Activated naive CD8-positive, alpha-beta T cell treated with anti-CD3 and anti-CD28 coated beads for 36 hours (primary cell): ENCODE measurements at regions not wholly inside any gene's neighbourhood (a gene's known extent, or its start where the extent isn't known, plus 50 kb on each side); places are given as distances from the start of the nearest gene placed in this dataset.

ENCODE experiments used
- DNase-seq: peaks from one replicate; pipeline ENCODE4 v3.0.0; 2021
- H3K27ac Mint-ChIP-seq: one replicate; pipeline ENCODE4 v1.8.0; 2022; ENCODE audit warnings: mild to moderate bottlenecking, moderate library complexity, mixed read lengths
- H3K27me3 Mint-ChIP-seq: one replicate; pipeline ENCODE4 v1.8.0; 2022; ENCODE audit warnings: mild to moderate bottlenecking, mixed read lengths
- H3K36me3 Mint-ChIP-seq: one replicate; pipeline ENCODE4 v1.8.0; 2021; ENCODE audit warnings: mild to moderate bottlenecking, mixed read lengths
- H3K4me1 Mint-ChIP-seq: one replicate; pipeline ENCODE4 v1.8.0; 2021; ENCODE audit warnings: mixed read lengths
- H3K4me3 Mint-ChIP-seq: one replicate; pipeline ENCODE4 v1.8.0; 2022; ENCODE audit warnings: mild to moderate bottlenecking, moderate library complexity, mixed read lengths
- H3K9me3 Mint-ChIP-seq: one replicate; pipeline ENCODE4 v1.8.0; 2022; ENCODE audit warnings: mixed read lengths

DNA sequence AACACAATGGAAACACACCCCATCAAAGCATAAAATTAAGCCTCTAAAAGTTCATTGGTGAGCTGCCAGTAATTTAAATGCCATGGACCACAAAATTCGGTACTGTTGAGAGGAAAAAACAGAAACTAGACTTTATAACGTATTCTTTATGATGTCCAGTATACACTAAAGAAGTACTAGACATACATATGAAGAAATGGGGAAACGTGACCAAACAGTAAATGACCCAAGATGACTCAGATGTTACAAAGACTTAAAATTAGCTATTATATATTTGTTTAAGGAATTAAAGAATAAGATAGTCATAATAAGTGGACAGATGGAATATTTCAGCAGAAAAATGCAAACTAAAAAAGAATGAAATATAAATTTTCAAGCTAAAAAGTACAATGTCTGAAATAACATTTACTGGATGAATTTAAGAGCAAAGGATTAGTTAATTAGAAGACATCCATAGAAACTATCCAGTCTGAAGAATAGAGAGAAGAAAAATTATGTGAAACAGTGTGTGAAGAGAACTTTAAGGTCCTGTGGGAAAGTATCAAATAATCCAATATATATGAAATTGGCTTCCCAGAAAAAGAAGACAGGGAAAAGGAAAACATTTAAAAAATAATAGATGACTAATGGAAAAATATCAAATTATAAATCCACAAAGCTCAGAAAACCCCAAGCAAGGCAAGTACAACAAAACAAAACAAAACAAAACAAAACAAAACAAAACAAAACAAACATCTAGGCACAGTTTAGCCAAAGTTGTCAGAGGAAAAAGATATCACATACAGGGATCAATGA is 69.4 kb downstream of the SAMD9 start:
- Mint-ChIP-seq H3K36me3 (no peaks in the 10 kb centered on the region), H3K4me1 (peaks cover 8% of the 10 kb centered on the region), H3K4me3 (no peak overlapping the region), H3K27me3 (peaks cover 13% of the 10 kb centered on the region), H3K9me3 (no peaks in the 10 kb centered on the region), H3K27ac (no peak overlapping the region)
- no peak for DNase-seq

DNA sequence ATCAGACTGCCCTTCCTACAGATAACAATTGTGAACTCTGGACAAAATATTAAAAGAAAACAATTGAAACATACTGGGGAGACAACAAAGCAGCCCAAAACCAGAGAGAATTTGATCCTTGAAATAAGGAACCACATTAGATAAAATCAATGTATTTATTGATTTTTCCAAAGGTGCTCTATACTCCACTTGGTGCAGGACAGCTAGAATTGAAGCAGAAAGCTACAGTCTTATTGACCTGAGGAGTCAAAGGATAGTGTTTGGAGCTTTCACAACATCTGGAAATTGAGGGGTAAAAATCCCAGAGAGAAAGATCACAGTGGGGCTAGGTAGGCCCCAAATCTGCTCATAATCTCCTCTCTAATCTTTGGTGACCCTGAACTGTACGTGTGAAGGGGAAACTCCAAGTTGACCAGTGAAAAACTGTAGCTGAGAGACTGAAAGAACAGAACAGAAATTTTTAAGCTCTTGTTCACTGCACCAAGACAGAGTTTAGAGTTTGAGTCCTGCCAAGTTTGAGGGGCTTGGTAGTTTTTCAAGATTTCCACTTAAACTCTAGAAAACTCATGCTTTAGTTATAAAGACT is 70.2 kb downstream of the SAMD9 start:
- Mint-ChIP-seq H3K9me3 (no peaks in the 10 kb centered on the region), H3K27ac (no peak overlapping the region), H3K36me3 (no peaks in the 10 kb centered on the region), H3K4me1 (peaks cover 8% of the 10 kb centered on the region), H3K4me3 (no peak overlapping the region), H3K27me3 (peaks cover 13% of the 10 kb centered on the region)
- DNase-seq, result no peak

DNA sequence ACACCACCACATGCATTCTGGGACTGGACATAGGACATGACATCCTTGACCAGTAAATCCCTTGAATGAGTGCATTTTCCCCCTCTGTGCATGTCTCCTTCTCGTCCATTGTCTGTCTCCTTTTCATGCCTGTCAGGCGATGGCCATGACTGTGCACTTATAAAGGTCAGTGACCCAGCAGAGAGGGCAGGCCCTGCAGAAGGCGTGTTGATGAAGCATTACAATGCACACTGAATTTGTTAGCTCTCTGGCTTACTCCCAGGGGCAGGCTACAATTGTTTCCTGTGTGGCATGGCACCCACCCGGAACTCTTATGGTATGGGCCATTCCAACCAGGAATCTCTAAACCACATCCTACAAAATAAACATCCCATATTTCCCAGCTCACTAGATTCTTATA is 71.1 kb downstream of the SAMD9 start:
- H3K27ac Mint-ChIP-seq, result no peak overlapping the region
- no peaks in the 10 kb centered on the region for H3K36me3 Mint-ChIP-seq
- no peaks in the 10 kb centered on the region for H3K9me3 Mint-ChIP-seq
- H3K4me1 Mint-ChIP-seq, result peaks cover 4% of the 10 kb centered on the region
- H3K4me3 Mint-ChIP-seq, result no peak overlapping the region
- DNase-seq, result no peak
- peaks cover 14% of the 10 kb centered on the region for H3K27me3 Mint-ChIP-seq

DNA sequence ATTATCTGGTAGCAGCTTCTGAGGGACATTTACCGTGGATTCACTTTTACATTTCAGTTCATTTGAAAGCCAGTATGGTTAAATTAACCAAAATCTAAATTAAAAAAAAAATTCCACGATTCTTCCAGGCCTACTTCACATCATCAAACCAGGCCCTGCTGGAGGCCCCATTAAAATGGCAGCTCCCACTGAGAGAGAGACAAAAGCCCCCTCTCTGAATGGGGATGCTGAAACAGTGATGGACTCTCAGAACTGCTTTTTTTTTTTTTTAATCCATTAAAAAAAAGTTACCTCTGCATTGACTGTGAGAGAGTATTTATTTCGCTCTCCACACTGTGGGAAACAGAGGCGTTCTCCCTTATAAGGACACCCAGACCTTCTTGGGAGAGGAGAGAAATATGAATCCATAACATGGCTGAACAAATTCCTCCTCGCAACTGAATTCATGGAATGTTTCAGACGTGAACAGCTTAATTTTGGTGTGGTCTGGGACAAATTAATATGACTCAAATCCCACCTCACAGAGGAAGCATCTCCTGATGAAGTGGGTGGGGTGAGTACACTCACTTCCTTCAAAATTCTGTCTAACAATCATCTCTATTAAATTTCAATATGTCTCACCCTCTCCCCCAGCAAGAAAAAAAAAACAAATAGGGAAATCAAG is 73.5 kb downstream of the SAMD9 start:
- no peak overlapping the region for H3K27ac Mint-ChIP-seq
- H3K27me3 Mint-ChIP-seq, result peaks cover 14% of the 10 kb centered on the region
- H3K9me3 Mint-ChIP-seq, result no peaks in the 10 kb centered on the region
- no peaks in the 10 kb centered on the region for H3K36me3 Mint-ChIP-seq
- H3K4me1 Mint-ChIP-seq, result peaks cover 4% of the 10 kb centered on the region
- no peak for DNase-seq
- no peak overlapping the region for H3K4me3 Mint-ChIP-seq

DNA sequence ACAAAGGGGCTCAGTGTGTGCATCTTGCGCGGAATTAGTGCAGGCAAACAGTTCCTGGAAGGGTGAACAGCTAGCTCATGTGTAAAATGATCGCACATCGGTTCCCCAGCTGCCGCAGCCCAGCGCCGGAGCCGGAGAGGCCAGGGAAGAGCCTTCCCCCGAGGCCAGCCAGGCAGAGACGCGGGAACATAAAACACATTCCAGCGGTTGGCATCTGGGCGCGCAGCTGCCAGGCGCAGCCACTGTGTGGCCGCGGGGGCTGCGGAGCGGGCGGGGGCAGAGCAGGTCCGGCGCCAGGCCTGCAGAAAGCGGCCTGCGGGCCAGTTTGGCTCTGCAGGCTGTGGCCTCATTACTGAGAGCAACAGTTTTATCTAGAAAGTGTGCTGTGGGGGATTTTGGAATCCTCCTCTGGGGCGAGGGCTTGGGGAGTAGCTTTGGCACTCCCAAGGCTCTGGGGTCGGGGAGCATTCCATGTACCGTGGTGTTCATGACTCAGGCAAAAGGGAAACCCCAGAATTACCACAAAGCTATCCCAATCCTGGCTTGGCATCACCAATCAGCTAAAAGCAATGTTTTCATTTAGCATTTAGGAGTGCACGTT is 74.3 kb downstream of the SAMD9 start:
- peaks cover 4% of the 10 kb centered on the region for H3K4me1 Mint-ChIP-seq
- no peak overlapping the region for H3K4me3 Mint-ChIP-seq
- no peak overlapping the region for H3K27ac Mint-ChIP-seq
- H3K9me3 Mint-ChIP-seq, result no peaks in the 10 kb centered on the region
- no peak for DNase-seq
- H3K27me3 Mint-ChIP-seq, result peaks cover 14% of the 10 kb centered on the region
- H3K36me3 Mint-ChIP-seq, result no peaks in the 10 kb centered on the region

DNA sequence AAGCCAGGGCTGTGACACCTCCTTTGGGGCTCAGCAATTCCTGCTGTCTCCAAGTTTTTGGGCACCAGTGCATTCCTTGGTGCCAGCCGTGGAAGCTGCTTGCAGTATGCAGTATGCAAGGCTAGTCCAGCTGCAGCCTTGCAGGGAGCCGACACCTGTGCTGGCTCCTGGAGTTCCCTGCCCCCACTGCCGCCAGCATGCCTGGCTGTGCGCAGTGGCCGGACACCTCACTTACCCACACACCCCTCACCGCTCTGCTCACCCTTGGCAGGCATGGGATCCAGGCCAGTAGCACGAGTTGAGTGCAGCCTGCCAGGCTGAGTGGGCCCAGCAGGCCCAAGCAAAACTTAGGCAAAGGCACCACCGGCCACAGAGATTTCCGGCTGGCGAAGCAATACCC is 77.4 kb downstream of the SAMD9 start:
- no peak overlapping the region for H3K27ac Mint-ChIP-seq

DNA sequence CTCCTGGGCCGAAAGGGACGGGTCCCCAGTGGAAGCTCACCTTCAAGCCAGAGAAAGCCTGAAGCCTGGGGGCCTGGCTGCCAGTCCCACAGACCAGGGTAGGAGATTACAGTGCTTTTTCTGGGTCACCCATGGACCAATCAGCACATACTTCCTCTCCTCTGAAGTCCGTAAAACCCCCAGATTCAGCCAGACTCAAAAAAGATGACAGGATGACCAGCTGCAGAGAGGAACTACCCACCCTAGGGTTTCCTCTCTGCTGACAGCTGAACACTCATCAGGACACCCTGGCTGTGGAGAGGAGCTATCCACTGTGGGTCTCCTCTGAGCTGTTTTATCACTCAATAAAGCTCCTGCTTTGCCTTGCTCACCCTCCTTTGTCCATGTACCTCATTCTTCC is 78.0 kb downstream of the SAMD9 start:
- no peak overlapping the region for H3K4me3 Mint-ChIP-seq
- H3K27ac Mint-ChIP-seq, result no peak overlapping the region
- no peak for DNase-seq

More for the DNA sequence above, 77.4 kb downstream of the SAMD9 start:
- Mint-ChIP-seq H3K9me3 (peaks cover 2% of the 10 kb centered on the region), H3K36me3 (no peaks in the 10 kb centered on the region), H3K4me3 (no peak overlapping the region), H3K27me3 (peaks cover 14% of the 10 kb centered on the region), H3K4me1 (peaks cover 24% of the 10 kb centered on the region)
- no peak for DNase-seq

DNA sequence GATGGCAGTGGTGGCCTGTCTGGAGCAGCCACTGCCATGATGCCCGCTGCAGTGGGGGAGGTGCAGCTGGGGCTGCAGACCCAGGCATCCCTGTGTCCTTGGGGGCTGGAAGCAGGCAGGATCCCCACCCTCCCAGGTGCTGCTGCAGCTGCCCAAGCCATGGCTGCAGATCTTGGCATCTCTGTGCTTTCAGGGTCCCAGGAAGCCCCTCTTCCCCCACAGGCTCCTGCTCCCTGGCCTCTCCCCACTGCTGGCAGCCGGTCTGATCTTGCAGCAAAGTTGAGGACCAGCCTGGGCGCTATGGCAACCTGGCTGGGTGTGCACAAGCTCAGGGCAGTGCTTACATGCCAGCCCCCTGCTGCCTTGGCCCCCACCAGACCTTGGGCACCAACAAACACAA is 78.5 kb downstream of the SAMD9 start:
- Mint-ChIP-seq H3K27me3 (peaks cover 10% of the 10 kb centered on the region), H3K4me1 (peaks cover 21% of the 10 kb centered on the region), H3K9me3 (peaks cover 2% of the 10 kb centered on the region), H3K27ac (no peak overlapping the region), H3K4me3 (no peak overlapping the region), H3K36me3 (no peaks in the 10 kb centered on the region)
- no peak for DNase-seq

More for the DNA sequence above, 78.0 kb downstream of the SAMD9 start:
- H3K36me3 Mint-ChIP-seq, result no peaks in the 10 kb centered on the region
- H3K9me3 Mint-ChIP-seq, result peaks cover 2% of the 10 kb centered on the region
- peaks cover 14% of the 10 kb centered on the region for H3K27me3 Mint-ChIP-seq
- peaks cover 24% of the 10 kb centered on the region for H3K4me1 Mint-ChIP-seq

DNA sequence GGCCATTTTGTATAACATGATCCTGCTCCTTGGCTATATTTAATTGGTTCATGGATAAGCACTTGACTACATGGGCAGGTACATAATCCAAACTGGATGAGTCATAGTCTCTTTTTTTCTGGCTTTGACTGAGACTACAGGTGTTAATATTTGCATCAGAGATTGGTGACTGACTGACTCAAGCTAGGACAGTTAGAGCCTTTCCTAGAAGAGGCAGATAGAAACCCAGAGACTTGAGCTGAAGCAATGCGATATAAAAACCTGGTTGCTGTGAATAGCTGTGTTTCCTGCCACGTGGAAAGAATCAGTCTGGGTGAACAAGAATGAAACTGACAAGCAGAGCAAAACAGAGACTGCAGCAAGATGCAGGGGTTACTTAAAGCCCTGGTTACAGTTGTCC is 81.0 kb downstream of the SAMD9 start:
- Mint-ChIP-seq H3K4me1 (peaks cover 20% of the 10 kb centered on the region), H3K27me3 (no peaks in the 10 kb centered on the region), H3K27ac (peak overlapping the region; percentile 75), H3K9me3 (peaks cover 5% of the 10 kb centered on the region), H3K36me3 (no peaks in the 10 kb centered on the region), H3K4me3 (no peak overlapping the region)
- DNase-seq, result peak; percentile 47

DNA sequence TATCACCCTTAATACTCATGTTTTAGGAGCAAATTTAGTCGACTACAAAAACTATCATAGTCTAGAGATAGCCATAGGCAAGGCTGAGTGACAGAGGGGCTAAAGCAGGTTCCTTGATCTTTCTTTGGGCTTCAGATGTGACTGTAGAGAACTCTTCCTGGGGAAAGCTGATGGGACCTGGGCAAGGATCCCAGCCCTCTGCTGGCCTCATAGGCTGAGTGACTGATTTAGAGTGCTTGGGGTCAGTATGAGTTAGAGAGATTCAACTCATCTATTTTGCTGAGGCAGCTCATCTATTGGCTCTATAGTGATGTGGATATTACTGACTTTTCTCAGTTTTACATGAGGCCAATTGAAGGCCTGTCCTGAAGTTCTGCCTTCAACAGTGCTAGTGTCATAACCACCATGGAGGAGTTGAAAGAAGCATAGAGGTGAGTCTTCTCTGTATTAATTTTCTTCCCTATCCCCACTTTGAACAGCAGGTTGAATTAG is 81.6 kb downstream of the SAMD9 start:
- Mint-ChIP-seq H3K4me3 (no peak overlapping the region), H3K36me3 (no peaks in the 10 kb centered on the region), H3K27me3 (no peaks in the 10 kb centered on the region), H3K27ac (peak overlapping the region; percentile 75), H3K4me1 (peaks cover 20% of the 10 kb centered on the region), H3K9me3 (peaks cover 10% of the 10 kb centered on the region)
- DNase-seq, result no peak

DNA sequence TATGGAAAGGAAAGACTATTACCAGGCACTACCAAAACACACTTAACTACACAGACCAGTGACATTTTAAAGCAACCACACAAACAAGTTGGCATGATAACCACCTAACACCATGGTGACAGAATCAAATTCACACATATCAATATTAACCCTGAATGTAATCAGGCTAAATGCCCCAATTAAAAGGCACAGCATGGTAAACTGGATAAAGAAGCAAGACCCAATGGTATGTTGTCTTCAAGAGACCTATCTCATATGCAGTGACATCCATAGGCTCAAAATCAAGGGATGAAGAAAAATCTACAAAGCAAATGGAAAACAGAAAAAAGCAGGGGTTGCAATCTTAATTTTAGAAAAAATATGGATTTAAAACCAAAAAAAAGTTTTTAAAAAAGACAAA is 86.0 kb downstream of the SAMD9 start:
- no peak overlapping the region for H3K4me3 Mint-ChIP-seq
- peaks cover 15% of the 10 kb centered on the region for H3K9me3 Mint-ChIP-seq
- no peak for DNase-seq
- H3K36me3 Mint-ChIP-seq, result peaks cover 4% of the 10 kb centered on the region
- H3K27me3 Mint-ChIP-seq, result peaks cover 9% of the 10 kb centered on the region
- H3K27ac Mint-ChIP-seq, result no peak overlapping the region
- H3K4me1 Mint-ChIP-seq, result peaks cover 14% of the 10 kb centered on the region

DNA sequence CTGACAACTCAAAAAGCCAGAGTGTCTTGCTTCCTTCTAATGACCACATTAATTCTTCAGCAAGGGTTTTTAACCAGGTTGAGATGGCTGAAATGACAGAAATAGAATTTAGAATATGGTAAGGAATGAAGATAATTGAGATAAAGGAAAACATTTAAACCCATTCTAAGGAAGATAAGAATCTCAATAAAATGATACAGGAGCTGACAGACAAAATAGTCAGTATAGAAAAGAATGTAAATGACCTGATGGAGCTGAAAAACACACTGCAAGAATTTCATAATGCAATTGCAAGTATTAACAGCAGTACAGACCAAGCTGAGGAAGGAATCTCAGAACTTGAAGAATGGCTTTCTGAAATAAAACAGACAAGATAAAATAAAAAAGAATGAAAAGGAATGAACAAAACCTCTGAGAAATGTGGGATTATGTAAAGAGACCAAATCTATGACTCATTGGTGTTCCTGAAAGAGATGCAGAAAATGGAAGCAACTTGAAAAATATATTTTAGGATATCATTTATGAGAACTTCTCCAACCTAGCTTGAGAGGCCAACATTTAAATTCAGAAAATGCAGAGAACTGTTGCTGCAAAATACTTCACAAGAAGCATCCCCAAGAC is 87.1 kb downstream of the SAMD9 start:
- Mint-ChIP-seq H3K36me3 (peaks cover 4% of the 10 kb centered on the region), H3K27ac (no peak overlapping the region), H3K27me3 (peaks cover 19% of the 10 kb centered on the region), H3K4me1 (peaks cover 6% of the 10 kb centered on the region), H3K4me3 (no peak overlapping the region), H3K9me3 (peaks cover 15% of the 10 kb centered on the region)
- no peak for DNase-seq

DNA sequence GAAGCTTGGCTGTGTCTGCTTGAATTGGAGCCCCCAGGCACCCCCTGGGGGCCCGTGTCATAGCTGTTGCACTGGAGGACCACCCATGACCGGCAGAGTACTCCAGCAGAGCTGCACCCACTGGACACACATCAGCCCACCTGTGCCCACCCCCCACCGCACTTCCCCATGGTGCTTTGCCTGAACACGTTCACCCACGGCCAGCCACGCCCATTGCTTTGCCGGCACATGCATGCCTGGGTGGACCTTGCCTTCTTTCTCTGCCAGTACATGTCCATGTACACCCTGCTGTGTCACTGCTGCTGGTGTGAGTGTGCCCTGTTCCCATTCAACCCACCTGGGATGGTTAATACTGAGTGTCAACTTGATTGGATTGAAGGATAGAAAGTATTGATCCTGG is 88.7 kb downstream of the SAMD9 start:
- H3K27me3 Mint-ChIP-seq, result peaks cover 28% of the 10 kb centered on the region
- no peak overlapping the region for H3K27ac Mint-ChIP-seq
- DNase-seq, result no peak
- H3K4me1 Mint-ChIP-seq, result peaks cover 8% of the 10 kb centered on the region
- peaks cover 13% of the 10 kb centered on the region for H3K9me3 Mint-ChIP-seq
- peaks cover 4% of the 10 kb centered on the region for H3K36me3 Mint-ChIP-seq
- H3K4me3 Mint-ChIP-seq, result no peak overlapping the region

DNA sequence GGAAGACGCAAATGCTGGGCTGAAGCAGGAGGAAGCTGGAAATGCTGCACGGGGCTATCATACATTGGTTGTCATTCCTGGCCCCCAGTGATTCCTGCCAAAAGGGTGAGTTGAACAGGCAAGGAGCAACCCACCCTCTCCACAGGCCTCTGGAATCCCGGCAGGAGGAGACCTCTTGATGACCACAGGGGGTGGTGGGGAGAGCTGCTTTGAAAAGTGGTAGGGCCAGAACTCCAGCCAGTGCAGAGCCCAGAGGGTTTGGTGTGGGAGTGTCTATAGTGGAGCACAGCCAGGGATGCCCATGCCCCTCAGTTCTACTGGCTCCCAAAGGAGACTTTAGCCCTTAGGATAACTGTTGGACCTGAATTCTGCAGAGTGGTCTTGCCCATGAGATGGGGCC is 89.2 kb downstream of the SAMD9 start:
- no peak for DNase-seq
- Mint-ChIP-seq H3K4me1 (peaks cover 8% of the 10 kb centered on the region), H3K4me3 (no peak overlapping the region), H3K27ac (no peak overlapping the region), H3K27me3 (peaks cover 30% of the 10 kb centered on the region), H3K36me3 (peaks cover 4% of the 10 kb centered on the region), H3K9me3 (peaks cover 13% of the 10 kb centered on the region)

DNA sequence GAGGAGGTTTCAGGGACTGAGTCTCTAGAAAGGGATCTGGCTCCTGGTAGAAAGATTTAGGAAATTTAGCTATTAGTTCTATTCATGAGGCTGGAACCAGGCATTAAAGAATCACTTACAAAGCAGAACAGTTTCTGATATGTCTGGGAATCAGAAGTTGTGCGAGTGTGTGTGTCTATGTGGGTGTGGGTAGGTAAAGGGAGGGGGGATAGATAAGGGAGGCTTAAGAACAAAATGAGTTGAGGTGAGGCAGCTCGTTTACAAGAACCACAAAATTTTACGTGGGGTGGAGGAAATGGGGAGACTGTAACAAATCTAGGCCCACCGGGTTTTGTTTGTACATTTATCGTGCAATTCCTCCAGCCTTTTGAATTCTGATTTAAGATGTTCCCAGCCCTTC is 90.7 kb downstream of the SAMD9 start:
- H3K4me3 Mint-ChIP-seq, result no peak overlapping the region

More for the DNA sequence above, 90.7 kb downstream of the SAMD9 start:
- Mint-ChIP-seq H3K36me3 (peaks cover 4% of the 10 kb centered on the region), H3K27me3 (peaks cover 30% of the 10 kb centered on the region), H3K9me3 (peaks cover 14% of the 10 kb centered on the region), H3K27ac (no peak overlapping the region), H3K4me1 (peaks cover 8% of the 10 kb centered on the region)
- DNase-seq, result no peak
